Bronchial epithelial cell (primary cell): ENCODE measurements at regions not wholly inside any gene's neighbourhood (a gene's known extent, or its start where the extent isn't known, plus 50 kb on each side); places are given as distances from the start of the nearest gene placed in this dataset.
"Not testable (repeated sequence)": the region's sequence is repeated elsewhere in the genome, so short reads cannot be mapped to it uniquely, and the experiment has no call there.

Experiments
- DNase-seq: peaks from one replicate; pipeline ENCODE4 v3.0.0-alpha.2; 2010; ENCODE audit warnings: low read depth
- FAIRE-seq: peaks from 2 replicates; lab custom pipeline; 2011; peaks lifted over from hg19 to GRCh38; lab: Jason Lieb, UNC
- H3K27me3 ChIP-seq: 2 replicates; pipeline ENCODE4 v1.5.1; 2011; ENCODE audit warnings: low read length; ENCODE audit not compliant: control insufficient read depth, insufficient read depth
- H3K36me3 ChIP-seq: 2 replicates; pipeline ENCODE4 v1.5.1; 2011; ENCODE audit warnings: low read length; ENCODE audit not compliant: control insufficient read depth, insufficient read depth
- H3K4me3 ChIP-seq: 2 replicates; pipeline ENCODE4 v1.5.1; 2011; ENCODE audit warnings: mild to moderate bottlenecking, low read depth, low read length, control low read depth
- CTCF ChIP-seq: IDR thresholded peaks from 2 replicates; pipeline ENCODE4 v1.5.1; 2011; ENCODE audit warnings: mild to moderate bottlenecking, moderate library complexity, low read length, control low read depth, inconsistent platforms; ENCODE audit not compliant: insufficient read depth, severe bottlenecking

- DNase-seq (no peak), FAIRE-seq (no peak)
- H3K36me3 ChIP-seq = no peaks in the 10 kb centered on the region
- H3K27me3 ChIP-seq = no peaks in the 10 kb centered on the region
- no peak overlapping the region for H3K4me3 ChIP-seq
- TF ChIP-seq CTCF = no peak
Measured at GRCh38 chr13:80901111-80901510, 560.2 kb upstream of the SPRY2 start.

- Histone ChIP-seq H3K4me3 (no peak overlapping the region), H3K27me3 (no peaks in the 10 kb centered on the region), H3K36me3 (no peaks in the 10 kb centered on the region)
- TF ChIP-seq CTCF = no peak
- DNase-seq = no peak
- FAIRE-seq = no peak
Measured at GRCh38 chr13:80900561-80900960, 559.6 kb upstream of the SPRY2 start.

GRCh38 chr13:80897641-80898040, 556.7 kb upstream of the SPRY2 start:
- not testable (repeated sequence) for H3K36me3 ChIP-seq, DNase-seq, H3K4me3 ChIP-seq, H3K27me3 ChIP-seq, FAIRE-seq

- DNase-seq = no peak
- Histone ChIP-seq H3K36me3 (no peaks in the 10 kb centered on the region), H3K4me3 (no peak overlapping the region), H3K27me3 (no peaks in the 10 kb centered on the region)
- FAIRE-seq = no peak
- no peak for TF ChIP-seq CTCF
Measured at GRCh38 chr13:80894917-80895316, 554.0 kb upstream of the SPRY2 start.

GRCh38 chr13:80889829-80890228, 548.9 kb upstream of the SPRY2 start:
- FAIRE-seq (no peak), DNase-seq (no peak)
- H3K4me3 ChIP-seq = no peak overlapping the region
- TF ChIP-seq CTCF = no peak
- no peaks in the 10 kb centered on the region for H3K36me3 ChIP-seq
- no peaks in the 10 kb centered on the region for H3K27me3 ChIP-seq

- no peaks in the 10 kb centered on the region for H3K27me3 ChIP-seq
- H3K4me3 ChIP-seq = no peak overlapping the region
- TF ChIP-seq CTCF = no peak
- no peaks in the 10 kb centered on the region for H3K36me3 ChIP-seq
- FAIRE-seq (no peak), DNase-seq (no peak)
Measured at GRCh38 chr13:80888390-80888789, 547.5 kb upstream of the SPRY2 start.
